SK-N-SH (cell line): ENCODE measurements at regions not wholly inside any gene's neighbourhood (a gene's known extent, or its start where the extent isn't known, plus 50 kb on each side); places are given as distances from the start of the nearest gene placed in this dataset.

ENCODE experiments used
- EZH2phosphoT487 ChIP-seq: fragments of 200-600 bp; sonication (generic); IDR thresholded peaks from 2 replicates; pipeline ENCODE4 v1.6.1; 2017; ENCODE audit warnings: low read depth, mixed run types, mild to moderate bottlenecking, antibody characterized with exemption, moderate library complexity, borderline replicate concordance
- GATA2 ChIP-seq: sonication (generic); formaldehyde crosslinking; IDR thresholded peaks from 2 replicates; pipeline ENCODE4 v1.5.0; 2020; ENCODE audit warnings: mild to moderate bottlenecking, missing genetic modification reagents
- JUND ChIP-seq: IDR thresholded peaks from 2 replicates; pipeline ENCODE4 v1.4.0; 2012
- MXI1 ChIP-seq: IDR thresholded peaks from 2 replicates; pipeline ENCODE4 v1.6.1; 2012; ENCODE audit warnings: mild to moderate bottlenecking, low read depth, low read length, improper control_type of control experiment
- NRF1 ChIP-seq: IDR thresholded peaks from 2 replicates; pipeline ENCODE4 v1.6.1; 2012; ENCODE audit warnings: low read depth, mild to moderate bottlenecking, low read length
- POLR2AphosphoS5 ChIP-seq: IDR thresholded peaks from 2 replicates; pipeline ENCODE4 v1.6.1; 2012; ENCODE audit warnings: low read depth, low read length
- RAD21 ChIP-seq: IDR thresholded peaks from 2 replicates; pipeline ENCODE4 v1.6.1; 2012; ENCODE audit warnings: mild to moderate bottlenecking, low read length
- TAF1 ChIP-seq: IDR thresholded peaks from 2 replicates; pipeline ENCODE4 v1.6.1; 2012; ENCODE audit warnings: low read depth, mild to moderate bottlenecking, low read length, moderate library complexity, borderline replicate concordance
- TF ChIP-seq, protein P1 (sequence below): fragments of 200-600 bp; sonication (generic); IDR thresholded peaks from 2 replicates; pipeline ENCODE4 v1.6.1; 2017; ENCODE audit warnings: antibody characterized with exemption, mild to moderate bottlenecking, moderate library complexity
- TF ChIP-seq, protein P2 (sequence below): IDR thresholded peaks from 2 replicates; pipeline ENCODE4 v1.4.0; 2012; ENCODE audit warnings: low read depth
- TF ChIP-seq, protein P3 (sequence below): IDR thresholded peaks from 2 replicates; pipeline ENCODE4 v1.6.1; 2012; ENCODE audit warnings: mild to moderate bottlenecking, low read depth, low read length, moderate library complexity
- TF ChIP-seq, protein P4 (sequence below): IDR thresholded peaks from 2 replicates; pipeline ENCODE4 v1.4.0; 2012; ENCODE audit warnings: low read depth, borderline replicate concordance

DNA sequence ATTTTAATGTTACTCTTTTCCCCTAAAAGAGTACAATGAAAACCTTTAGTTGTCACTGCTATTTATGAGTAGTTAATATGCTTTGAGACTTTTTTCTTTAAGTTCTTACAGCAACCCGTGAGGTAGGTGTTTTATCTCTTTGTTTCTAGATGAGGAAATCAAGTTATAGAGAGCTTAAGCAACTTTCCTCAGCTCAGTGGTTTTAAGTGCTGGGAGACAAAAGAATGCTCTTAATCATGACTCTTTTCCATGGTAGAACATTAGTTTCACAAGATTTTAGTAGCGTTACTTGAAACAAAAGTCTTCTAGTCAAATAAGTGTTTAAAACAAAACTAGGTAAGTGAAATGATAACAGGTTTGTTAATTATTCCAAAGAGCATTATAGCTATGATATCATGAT, 354.7 kb upstream of the PITX2 start:
- TF ChIP-seq, protein P1, sequence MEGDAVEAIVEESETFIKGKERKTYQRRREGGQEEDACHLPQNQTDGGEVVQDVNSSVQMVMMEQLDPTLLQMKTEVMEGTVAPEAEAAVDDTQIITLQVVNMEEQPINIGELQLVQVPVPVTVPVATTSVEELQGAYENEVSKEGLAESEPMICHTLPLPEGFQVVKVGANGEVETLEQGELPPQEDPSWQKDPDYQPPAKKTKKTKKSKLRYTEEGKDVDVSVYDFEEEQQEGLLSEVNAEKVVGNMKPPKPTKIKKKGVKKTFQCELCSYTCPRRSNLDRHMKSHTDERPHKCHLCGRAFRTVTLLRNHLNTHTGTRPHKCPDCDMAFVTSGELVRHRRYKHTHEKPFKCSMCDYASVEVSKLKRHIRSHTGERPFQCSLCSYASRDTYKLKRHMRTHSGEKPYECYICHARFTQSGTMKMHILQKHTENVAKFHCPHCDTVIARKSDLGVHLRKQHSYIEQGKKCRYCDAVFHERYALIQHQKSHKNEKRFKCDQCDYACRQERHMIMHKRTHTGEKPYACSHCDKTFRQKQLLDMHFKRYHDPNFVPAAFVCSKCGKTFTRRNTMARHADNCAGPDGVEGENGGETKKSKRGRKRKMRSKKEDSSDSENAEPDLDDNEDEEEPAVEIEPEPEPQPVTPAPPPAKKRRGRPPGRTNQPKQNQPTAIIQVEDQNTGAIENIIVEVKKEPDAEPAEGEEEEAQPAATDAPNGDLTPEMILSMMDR = no peak
- TF ChIP-seq, protein P2, sequence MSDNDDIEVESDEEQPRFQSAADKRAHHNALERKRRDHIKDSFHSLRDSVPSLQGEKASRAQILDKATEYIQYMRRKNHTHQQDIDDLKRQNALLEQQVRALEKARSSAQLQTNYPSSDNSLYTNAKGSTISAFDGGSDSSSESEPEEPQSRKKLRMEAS = no peak
- TF ChIP-seq TAF1 (no peak), EZH2phosphoT487 (no peak), POLR2AphosphoS5 (no peak), MXI1 (no peak), GATA2 (CRISPR knock-in tag) (no peak), JUND (no peak), RAD21 (no peak), NRF1 (no peak)
- TF ChIP-seq, protein P3, sequence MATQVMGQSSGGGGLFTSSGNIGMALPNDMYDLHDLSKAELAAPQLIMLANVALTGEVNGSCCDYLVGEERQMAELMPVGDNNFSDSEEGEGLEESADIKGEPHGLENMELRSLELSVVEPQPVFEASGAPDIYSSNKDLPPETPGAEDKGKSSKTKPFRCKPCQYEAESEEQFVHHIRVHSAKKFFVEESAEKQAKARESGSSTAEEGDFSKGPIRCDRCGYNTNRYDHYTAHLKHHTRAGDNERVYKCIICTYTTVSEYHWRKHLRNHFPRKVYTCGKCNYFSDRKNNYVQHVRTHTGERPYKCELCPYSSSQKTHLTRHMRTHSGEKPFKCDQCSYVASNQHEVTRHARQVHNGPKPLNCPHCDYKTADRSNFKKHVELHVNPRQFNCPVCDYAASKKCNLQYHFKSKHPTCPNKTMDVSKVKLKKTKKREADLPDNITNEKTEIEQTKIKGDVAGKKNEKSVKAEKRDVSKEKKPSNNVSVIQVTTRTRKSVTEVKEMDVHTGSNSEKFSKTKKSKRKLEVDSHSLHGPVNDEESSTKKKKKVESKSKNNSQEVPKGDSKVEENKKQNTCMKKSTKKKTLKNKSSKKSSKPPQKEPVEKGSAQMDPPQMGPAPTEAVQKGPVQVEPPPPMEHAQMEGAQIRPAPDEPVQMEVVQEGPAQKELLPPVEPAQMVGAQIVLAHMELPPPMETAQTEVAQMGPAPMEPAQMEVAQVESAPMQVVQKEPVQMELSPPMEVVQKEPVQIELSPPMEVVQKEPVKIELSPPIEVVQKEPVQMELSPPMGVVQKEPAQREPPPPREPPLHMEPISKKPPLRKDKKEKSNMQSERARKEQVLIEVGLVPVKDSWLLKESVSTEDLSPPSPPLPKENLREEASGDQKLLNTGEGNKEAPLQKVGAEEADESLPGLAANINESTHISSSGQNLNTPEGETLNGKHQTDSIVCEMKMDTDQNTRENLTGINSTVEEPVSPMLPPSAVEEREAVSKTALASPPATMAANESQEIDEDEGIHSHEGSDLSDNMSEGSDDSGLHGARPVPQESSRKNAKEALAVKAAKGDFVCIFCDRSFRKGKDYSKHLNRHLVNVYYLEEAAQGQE = no peak
- TF ChIP-seq, protein P4, sequence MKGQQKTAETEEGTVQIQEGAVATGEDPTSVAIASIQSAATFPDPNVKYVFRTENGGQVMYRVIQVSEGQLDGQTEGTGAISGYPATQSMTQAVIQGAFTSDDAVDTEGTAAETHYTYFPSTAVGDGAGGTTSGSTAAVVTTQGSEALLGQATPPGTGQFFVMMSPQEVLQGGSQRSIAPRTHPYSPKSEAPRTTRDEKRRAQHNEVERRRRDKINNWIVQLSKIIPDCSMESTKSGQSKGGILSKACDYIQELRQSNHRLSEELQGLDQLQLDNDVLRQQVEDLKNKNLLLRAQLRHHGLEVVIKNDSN = no peak
